Heart right ventricle (tissue), 16 donors: ENCODE measurements at regions not wholly inside any gene's neighbourhood (a gene's known extent, or its start where the extent isn't known, plus 50 kb on each side); places are given as distances from the start of the nearest gene placed in this dataset.
"Not testable (repeated sequence)": the region's sequence is repeated elsewhere in the genome, so short reads cannot be mapped to it uniquely, and the experiment has no call there.

ENCODE experiments used
- ATAC-seq, 8 donors: fragments of 200-7000 bp; cut with Tn5 transposase; one replicate each; pipeline ENCODE4 v1.9.1; 2020; ENCODE audit warnings: mild to moderate bottlenecking in 8 of 8, moderate library complexity in 8 of 8, moderate number of reproducible peaks in 1 of 8
- DNase-seq, 2 donors: peaks; one replicate each; pipeline ENCODE4 v3.0.0-alpha.2; 2020
- H3K27ac ChIP-seq, 10 donors: fragments of 200-600 bp; sonication (generic) in 2 of 10; one replicate each; pipeline versions ENCODE4 v1.5.0 to v1.8.0; 2020 to 2022; ENCODE audit warnings: mild to moderate bottlenecking in 3 of 10
- H3K27me3 ChIP-seq, 7 donors: fragments of 200-600 bp; one replicate each; pipeline ENCODE4 v1.8.0; 2021 to 2022; ENCODE audit warnings: mild to moderate bottlenecking in 2 of 7
- H3K36me3 ChIP-seq, 9 donors: fragments of 200-600 bp; sonication (generic) in 1 of 9; one replicate each; pipeline versions ENCODE4 v1.5.0 to v1.8.0; 2020 to 2022; ENCODE audit warnings: mild to moderate bottlenecking in 2 of 9
- H3K4me1 ChIP-seq, 9 donors: fragments of 200-600 bp; sonication (generic) in 1 of 9; one replicate each; pipeline versions ENCODE4 v1.5.0 to v1.8.0; 2020 to 2022; ENCODE audit warnings: mild to moderate bottlenecking in 4 of 9
- H3K4me3 ChIP-seq, 10 donors: fragments of 200-600 bp; sonication (generic) in 2 of 10; one replicate each; pipeline versions ENCODE4 v1.5.0 to v1.8.0; 2020 to 2022; ENCODE audit warnings: mild to moderate bottlenecking in 7 of 10, moderate library complexity in 2 of 10
- H3K9me3 ChIP-seq, 11 donors: fragments of 200-600 bp in 10 of 11; sonication (generic) in 2 of 11; one replicate each; pipeline versions ENCODE4 v1.5.0 to v1.8.0; 2013 to 2022; ENCODE audit warnings: mild to moderate bottlenecking in 2 of 11, control low read depth in 1 of 11, moderate library complexity in 1 of 11
- CTCF ChIP-seq, 9 donors: fragments of 200-600 bp; sonication (generic) in 2 of 9; IDR thresholded peaks; one replicate each; pipeline versions ENCODE4 v1.5.0 to v1.8.0; 2021 to 2022; ENCODE audit warnings: antibody characterized with exemption in 9 of 9, mild to moderate bottlenecking in 5 of 9, moderate library complexity in 1 of 9
- WGBS, 2 donors: extraction: QIAGEN DNeasy Blood & Tissue Kit; methylation state at CpG; one replicate each; pipeline ENCODE4 v1.1.7; 2013; ENCODE audit warnings: inconsistent platforms in 1 of 2; 5-methylcytosine and 5-hydroxymethylcytosine counted together
- intact Hi-C, 10 donors: fragments of 100-400 bp; cut with DNase I; formaldehyde crosslinking; loops; one replicate each; pipeline versions ENCODE4 v1.11.1 to v1.14.2; 2022
- donor health status: Arrhythmogenic right ventricular cardiomyopathy.
- donor health status: ischemic (EF 13 %, LVEDD 7.1; RV severe dilation, severe dysfunction).
- donor health status: healthy with polysubstance abuse.
- donor health status: DM: no; HTN: yes; CAD: no.
- donor health status: DM: no; HTN: no; CAD: no.
- donor health status: ischemic (EF 25% LVEDD 6.9; RV normal size, moderate dysfunction).
- donor health status: ischemic (EF 25% LVEDD 5.7; RV mildly dilated, moderate dysfunction).
- donor health status: healthy.
- donor health status: DM: yes; HTN: yes; CAD: no.
- donor health status: Ischemic cardiomyopathy.
- donor health status: ischemic (EF 35%, LVEDD 5.7; RV mildly dilated, moderate dysfunction).
- donor health status: nonischemic (EF 11% LVEDD 7.7; RV severe dilation, severe dysfunction).
- donor health status: DM: yes; HTN: yes; CAD: no.
- donor health status: PGD.
- donor health status: ischemic (EF 29% LVEDD 5.4; RV normal size, mild dysfunction).
- donor health status: nonischemic (EF 23%, LVEDD 6.1; RV moderate dilation, normal function).

DNA sequence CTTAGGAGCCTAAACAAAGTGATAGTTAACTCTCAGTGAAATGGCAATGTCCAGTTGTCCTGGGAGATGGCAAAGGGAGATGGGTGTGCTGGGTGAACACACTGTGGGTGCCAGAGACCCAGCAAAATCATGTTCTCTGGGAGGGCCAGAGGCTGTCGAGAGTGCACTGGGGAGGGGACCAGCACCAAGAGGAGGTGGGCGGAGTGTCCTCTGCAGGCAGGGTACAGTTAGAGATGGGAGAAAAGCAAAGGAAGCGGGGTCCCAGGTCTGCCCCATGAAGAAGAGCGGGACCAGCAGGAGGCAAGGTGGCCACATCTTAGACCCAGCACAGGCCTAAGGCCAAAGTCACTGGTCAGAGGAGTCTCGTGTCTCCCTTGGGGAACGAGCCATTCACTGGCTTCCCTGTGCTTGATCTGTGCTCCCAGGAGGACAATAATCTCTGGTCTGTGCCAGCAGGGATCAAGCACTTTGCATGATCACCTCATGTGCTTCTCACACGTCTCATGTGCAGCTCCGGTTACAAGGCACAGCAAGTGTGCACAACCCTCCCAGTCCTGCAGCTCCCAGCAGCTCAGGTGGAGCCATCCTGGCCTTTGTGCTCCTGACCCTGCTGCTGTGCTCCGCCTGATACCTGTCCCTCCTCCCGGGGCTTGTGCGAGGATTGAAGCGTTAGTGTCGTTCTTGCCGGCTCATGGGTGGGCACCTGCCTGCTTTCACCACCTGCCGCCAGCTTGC is 100.9 kb downstream of the FAM53A start:
- peaks cover 0 to 8% (median 0%) of the 10 kb centered on the region in 11 donors for H3K9me3 ChIP-seq
- intact Hi-C loops: no loop called here
- no peak overlapping the region for H3K27ac ChIP-seq
- DNase-seq (peak in 1 of 2 donors; percentile 2), ATAC-seq (no peak)
- no peaks in the 10 kb centered on the region for H3K36me3 ChIP-seq
- H3K4me1 ChIP-seq: peaks cover 0 to 19% (median 12%) of the 10 kb centered on the region in 9 donors
- H3K27me3 ChIP-seq: peaks cover 0 to 7% (median 0%) of the 10 kb centered on the region in 7 donors
- H3K4me3 ChIP-seq: no peak overlapping the region
- no peak for TF ChIP-seq CTCF (IDR thresholded peaks at IDR 0.05)
- 81 to 84% methylated on average over 15 of the region's 15 CpGs for WGBS, 2 donors

- ATAC-seq (no peak), DNase-seq (peak in 1 of 2 donors; percentile 42)
- TF ChIP-seq CTCF (IDR thresholded peaks at IDR 0.05): no peak
- H3K27ac ChIP-seq: no peak overlapping the region
- H3K4me1 ChIP-seq: peaks cover 0 to 21% (median 13%) of the 10 kb centered on the region in 9 donors
- no peaks in the 10 kb centered on the region for H3K9me3 ChIP-seq
- peaks cover 0 to 9% (median 0%) of the 10 kb centered on the region in 7 donors for H3K27me3 ChIP-seq
- intact Hi-C loops: no loop called here
- H3K4me3 ChIP-seq: no peak overlapping the region
- 51 to 53% methylated on average over 15 of the region's 15 CpGs for WGBS, 2 donors
- no peaks in the 10 kb centered on the region for H3K36me3 ChIP-seq
Measured at GRCh38 chr4:1582227-1582626, 101.9 kb downstream of the FAM53A start.

GRCh38 chr4:1581164-1581894 is 102.8 kb downstream of the FAM53A start:
- Histone ChIP-seq H3K27me3 (peaks cover 0 to 10% (median 0%) of the 10 kb centered on the region in 7 donors), H3K4me1 (peaks cover 0 to 21% (median 13%) of the 10 kb centered on the region in 9 donors)
- H3K36me3 ChIP-seq, H3K9me3 ChIP-seq, H3K4me3 ChIP-seq, H3K27ac ChIP-seq, intact Hi-C loops: not testable (repeated sequence)
- WGBS, 2 donors: 33 to 39% methylated on average over 12 to 13 of the region's 15 CpGs
- peak; percentile 81 to 91 for DNase-seq
- peak; percentile 55 to 79 (median 74) for ATAC-seq

DNA sequence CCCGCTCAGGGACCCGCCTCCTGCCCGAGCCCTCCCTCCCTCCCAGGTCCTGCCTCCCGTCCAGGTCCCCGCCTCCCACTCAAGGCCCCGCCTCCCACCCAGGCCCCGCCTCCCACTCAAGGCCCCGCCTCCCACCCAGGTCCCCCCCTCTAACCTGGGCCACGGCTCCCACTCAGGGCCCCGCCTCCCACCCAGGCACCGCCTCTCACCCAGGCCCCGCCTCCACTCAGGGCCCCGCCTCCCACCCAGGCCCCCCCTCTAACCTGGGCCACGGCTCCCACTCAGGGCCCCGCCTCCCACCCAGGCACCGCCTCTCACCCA is 103.5 kb downstream of the FAM53A start:
- peaks cover 0 to 21% (median 13%) of the 10 kb centered on the region in 9 donors for H3K4me1 ChIP-seq
- peaks cover 0 to 14% (median 0%) of the 10 kb centered on the region in 7 donors for H3K27me3 ChIP-seq
- ATAC-seq, intact Hi-C loops, H3K9me3 ChIP-seq, H3K36me3 ChIP-seq, H3K27ac ChIP-seq, DNase-seq: not testable (repeated sequence)
- 5% methylated on average over 12 of the region's 16 CpGs; no CpG with 5 or more reads in 1 of the 2 donors for WGBS, 2 donors
- H3K4me3 ChIP-seq: peak overlapping the region in 3 of 10 donors; percentile 63 to 74 (median 68)

DNA sequence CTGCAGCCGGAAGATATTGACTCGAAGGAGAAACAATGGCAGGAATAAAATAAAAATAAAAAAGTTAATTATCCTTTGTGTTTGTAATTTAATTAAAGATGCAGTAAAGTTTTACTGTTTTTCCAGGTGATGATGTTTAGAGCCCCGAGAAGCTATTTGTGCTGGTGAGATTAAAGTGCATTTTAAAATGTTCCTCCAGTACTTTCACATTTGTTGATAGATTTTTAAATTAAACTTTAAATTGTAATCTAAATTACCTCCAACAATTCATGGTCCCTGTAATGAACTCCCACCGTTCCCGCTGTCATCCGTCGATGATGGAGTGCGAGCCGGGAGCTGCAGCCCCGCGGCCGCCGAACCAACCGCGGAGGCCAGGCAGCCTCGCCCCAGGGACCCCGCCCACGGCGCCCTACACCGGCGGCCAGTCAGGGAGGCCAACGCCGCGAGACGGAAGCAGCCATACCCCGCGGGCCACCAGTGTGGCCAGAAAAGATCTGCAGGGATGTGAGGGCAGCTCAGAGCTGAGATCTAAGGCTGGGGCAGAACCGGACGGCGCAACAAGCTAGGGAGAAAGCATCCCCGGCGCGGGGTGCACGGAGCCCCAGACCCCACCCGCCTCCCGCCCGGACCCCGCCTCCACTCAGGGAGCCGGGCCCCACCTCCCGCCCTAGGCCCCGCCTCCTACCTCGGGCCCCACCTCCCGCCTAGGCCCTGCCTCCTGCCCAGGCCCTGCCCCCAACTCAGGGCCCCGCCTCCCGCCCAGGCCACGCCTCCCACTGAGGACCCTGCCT is 104.0 kb downstream of the FAM53A start:
- ATAC-seq (peak; percentile 82 to 94 (median 88)), DNase-seq (peak; percentile 83 to 92)
- Histone ChIP-seq H3K27ac (peak overlapping the region; percentile 22 to 91 (median 85)), H3K27me3 (peaks cover 0 to 20% (median 0%) of the 10 kb centered on the region in 7 donors), H3K4me1 (peaks cover 0 to 21% (median 13%) of the 10 kb centered on the region in 9 donors), H3K9me3 (no peaks in the 10 kb centered on the region), H3K36me3 (no peaks in the 10 kb centered on the region), H3K4me3 (peak overlapping the region; percentile 32 to 79 (median 63))
- intact Hi-C loops: no loop called here
- 1 to 2% methylated on average over 42 to 44 of the region's 46 CpGs for WGBS, 2 donors
- TF ChIP-seq CTCF (IDR thresholded peaks at IDR 0.05): no peak
